HCEC 1CT (cell line): ENCODE measurements at regions not wholly inside any gene's neighbourhood (a gene's known extent, or its start where the extent isn't known, plus 50 kb on each side); places are given as distances from the start of the nearest gene placed in this dataset.
A peak's percentile ranks its signal among the peaks of the same experiment; 100 is the strongest.

Experiments used
- DNase-seq: peaks from one replicate; pipeline ENCODE4 v3.0.0-alpha.2; 2017

DNA sequence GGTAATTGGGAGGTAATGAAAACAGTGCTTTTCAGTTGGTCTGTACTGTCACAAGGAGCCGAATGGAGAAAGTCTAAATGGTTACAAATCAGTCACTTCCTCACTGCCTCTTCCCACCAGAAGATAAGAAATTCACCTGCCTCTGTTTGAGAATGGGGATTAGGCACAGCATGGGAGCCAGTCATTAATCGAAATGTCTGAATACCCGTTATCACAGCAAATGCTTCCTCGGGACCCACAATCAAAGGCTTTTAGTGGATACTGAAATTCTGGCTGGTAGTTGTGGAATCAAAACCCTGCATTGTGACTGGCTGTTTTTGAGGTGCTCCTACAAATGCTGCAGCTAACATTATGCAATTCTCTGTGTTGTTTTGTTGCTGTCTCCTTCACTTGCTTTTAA lies 461.0 kb upstream of the MEX3C start:
- no peak for DNase-seq

DNA sequence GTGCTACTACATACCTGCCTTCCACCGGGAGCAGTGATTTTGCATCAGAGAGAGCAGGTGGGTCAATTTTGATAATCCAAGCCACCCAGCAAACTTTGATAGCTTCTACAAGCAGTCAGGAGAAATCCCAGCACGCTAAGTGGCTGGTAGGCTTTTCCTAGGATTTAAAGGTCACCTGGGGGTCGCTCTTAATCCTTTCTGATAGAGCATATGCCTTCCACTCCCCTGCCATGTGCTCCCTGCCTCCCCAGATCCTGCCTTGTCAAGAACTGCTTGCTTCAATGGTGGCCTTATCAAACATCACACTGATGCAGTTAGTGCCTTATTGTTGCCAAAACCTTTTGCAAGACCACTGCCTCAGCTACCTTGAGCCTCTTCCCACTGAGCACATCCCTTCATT lies 462.3 kb upstream of the MEX3C start:
- DNase-seq, result no peak

DNA sequence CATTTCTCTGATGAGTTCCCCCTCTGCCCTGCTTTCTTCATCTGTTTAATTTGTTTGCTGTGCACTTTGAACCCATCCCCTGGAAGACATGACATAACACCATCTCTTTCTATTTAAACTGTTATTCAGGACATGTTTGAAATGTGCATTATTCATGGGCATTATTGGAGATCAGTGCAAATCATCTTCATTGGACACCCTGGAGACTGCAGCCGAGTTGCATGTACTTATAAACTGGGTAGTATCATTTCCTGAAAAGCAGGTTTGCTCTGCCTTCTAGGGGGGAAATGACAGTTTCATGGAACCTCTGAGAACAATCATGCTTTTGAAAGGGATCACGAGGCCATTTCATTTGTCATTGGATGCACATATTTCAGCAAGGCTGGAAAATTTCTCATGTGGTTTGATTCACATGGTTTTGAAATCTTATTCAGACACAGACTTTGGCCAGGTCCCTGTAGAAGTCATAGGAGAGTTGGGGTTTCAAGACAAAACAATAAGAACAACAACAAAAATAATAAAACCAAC lies 462.8 kb upstream of the MEX3C start:
- no peak for DNase-seq

DNA sequence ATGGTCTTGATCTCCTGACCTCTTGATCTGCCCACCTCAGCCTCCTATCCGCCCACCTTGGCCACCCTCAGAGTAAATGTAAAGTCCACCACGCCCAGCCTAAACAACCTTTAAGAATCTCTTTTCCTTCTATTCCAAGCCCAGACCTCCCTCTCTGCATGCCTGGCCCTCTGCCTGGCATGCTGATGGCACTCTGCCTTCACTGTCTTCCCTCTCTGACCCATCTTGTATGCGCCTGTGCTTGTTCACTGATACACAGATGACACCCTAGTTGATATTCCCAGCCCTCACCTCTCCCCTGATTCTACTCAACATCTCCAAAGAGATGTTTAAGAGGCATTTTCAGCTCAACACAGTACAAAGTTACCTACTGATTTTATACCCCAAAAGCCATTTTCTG lies 466.8 kb upstream of the MEX3C start:
- no peak for DNase-seq

DNA sequence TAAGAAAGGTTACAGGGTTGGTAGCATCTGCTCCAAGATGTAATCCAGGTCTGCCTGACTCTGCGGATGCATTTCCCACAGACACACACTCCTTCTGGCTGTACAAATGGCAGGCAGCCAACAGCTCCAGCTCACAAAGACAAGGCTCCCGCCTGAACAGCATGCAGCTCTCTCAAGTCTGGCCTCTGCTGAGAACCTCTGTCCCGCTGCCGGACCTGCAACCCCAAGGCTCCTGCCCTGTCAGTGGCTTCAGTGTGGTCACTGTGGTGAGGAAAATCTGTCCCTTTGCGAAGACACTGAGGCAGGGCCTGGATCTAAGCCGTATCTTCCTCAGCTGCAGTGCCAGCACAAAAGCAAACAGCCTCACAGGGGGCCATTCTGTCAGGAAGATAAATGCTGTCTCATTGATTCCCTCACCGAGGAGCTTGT lies 469.3 kb upstream of the MEX3C start:
- DNase-seq, result no peak

DNA sequence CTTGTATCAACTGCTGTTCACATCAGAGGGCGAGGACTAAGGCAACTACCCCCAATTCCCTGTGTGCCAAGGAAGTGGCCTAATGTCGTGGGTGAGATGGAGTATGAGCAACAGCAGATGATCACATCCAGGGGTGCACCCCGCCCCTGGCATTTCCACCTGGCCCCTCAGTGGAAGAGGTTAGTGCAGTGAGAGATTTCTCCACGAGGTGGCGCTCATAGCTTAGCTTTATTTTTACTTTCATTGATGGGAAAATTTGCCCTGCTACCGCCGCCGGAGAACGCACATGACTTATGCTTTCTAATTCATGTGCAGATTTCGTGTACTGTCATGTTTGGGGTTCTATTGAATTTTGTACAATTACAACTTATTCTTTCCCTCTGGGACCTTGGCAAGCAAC lies 470.6 kb upstream of the MEX3C start:
- DNase-seq, result peak; percentile 15

DNA sequence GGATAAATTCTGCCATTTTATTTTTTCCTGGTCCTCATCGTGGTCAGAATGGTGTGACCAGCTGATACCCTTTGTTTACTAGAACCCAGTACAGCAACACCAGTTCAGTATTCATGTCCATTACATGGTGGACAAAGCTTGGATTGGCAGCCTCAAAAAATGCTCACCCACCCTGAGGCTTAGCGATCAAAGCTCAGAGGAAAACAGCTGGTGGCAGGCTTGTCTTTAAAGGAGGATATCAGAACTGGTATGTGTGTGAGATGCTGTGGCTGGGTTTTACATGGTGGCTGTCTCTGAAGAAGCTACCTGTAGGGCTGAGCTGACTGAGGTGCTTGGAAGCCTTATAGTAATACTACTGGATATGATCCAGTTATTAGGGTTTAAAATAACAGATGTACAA lies 471.1 kb upstream of the MEX3C start:
- DNase-seq, result no peak

DNA sequence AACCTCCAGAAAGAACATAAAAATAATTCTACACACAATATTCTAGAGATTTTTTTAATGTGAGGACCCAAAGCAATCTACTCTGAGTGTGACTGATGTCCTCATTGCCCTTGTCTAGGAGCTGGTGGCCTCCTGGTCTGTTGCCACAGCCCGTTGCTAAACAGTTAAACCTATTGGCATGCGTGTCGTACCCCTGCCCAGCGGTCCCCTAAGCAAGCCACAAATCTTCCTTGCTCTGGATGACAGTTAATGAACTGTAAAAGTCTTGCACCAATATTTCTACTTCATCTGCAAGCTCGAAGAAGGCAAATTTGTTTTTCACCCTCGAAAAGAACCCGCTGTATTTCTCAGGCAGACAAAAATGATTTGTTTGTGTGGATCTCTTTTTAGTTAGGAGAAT lies 489.1 kb upstream of the MEX3C start:
- no peak for DNase-seq

DNA sequence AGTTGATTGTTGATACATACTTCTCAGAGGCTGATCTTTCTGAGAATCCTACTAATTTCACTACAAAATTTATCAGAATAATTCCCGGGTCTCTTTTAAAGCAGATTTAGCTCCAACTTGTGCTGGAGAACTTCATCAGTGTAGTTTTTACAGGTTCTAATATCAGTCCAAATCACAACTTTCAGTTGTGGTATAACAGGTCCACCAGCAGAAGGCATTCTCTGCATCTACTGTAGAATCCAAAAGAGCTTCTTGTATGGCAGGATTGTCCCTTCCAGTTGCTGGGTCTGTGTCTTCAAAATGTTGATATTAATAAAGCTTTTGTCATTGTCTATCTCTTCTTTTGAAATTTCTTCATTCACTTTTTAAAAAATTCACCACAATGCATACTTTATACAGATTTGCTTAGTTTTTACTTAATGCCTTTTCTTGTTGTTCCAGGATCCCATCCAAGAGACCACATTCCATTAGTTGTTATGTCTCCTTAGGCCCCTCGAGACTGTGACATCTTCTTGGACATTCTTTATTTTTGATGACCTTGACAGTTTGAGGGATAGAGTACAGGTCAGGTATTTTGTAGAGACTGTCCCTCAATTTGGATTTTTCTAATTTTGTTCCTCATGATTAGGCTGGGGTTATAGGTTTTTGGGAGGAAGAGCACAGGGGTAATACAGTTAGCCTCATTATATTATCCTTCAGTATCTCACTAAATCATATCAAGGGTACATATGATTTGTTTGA lies 490.5 kb upstream of the MEX3C start:
- DNase-seq, result no peak

DNA sequence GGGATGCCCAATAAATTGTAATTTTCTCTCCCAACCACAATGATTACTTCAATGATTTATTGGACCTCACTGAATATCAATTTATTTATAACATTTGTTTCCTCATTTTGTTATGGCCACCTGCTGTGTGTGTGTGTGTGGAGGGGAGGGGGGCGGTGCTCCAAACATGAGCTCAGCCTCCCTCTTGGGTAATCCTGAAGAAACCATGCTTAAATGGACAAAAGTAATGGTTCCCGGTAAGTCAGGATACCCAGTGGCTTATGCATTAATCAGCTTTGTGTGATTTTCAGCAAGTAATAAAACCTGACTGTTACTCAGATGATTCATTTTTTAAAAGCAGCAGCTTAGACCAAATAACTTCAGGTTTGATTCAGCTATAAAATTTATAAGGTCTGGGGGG lies 495.1 kb upstream of the MEX3C start:
- DNase-seq, result no peak

DNA sequence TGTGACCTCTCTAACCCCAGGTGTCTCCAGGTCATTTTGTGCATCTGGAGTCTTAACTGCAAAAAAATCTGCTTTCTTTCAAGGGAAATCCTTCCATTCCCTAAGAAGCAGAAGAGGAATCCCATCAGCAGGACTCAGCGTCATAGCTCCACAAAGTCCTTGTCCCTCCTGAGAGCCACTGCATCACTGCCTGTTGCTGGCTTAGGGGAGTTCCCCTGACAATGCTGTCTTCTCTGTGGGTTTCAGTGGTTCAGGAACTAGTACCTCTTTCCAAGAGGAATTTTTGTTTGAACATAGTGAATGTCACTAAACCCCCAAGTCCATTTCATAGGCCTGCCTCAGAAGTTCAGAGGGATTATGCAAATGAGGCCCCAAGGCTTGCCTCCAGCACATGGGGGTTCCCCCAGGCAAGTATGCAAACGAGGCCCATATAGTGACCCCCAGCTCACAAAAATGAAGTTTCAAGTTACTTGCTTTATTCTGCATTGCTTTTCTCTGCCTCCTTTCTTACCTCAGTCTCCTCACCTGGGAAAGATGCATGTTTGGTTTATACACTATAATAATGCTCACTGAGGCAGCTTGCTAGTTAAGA lies 513.9 kb upstream of the MEX3C start:
- no peak for DNase-seq

DNA sequence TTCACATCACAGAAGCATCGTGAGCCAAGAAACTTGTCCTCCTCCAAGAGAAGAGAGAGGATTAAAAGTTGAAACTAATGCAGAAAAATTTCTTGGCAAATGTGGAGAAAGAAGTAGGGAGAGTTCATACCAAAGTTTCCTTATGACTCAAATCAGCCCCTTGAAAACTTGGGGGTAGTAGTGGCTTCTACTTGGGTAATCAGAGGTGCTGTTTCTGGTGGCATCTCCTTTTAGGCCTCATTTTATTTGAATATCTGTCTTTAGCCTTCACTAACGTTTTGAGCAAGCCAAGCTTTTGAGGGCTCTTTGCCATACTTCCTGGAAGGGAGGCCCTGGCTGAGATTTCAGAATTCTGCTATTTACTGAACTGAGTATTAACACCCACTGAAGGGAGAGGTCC lies 515.3 kb upstream of the MEX3C start:
- no peak for DNase-seq

DNA sequence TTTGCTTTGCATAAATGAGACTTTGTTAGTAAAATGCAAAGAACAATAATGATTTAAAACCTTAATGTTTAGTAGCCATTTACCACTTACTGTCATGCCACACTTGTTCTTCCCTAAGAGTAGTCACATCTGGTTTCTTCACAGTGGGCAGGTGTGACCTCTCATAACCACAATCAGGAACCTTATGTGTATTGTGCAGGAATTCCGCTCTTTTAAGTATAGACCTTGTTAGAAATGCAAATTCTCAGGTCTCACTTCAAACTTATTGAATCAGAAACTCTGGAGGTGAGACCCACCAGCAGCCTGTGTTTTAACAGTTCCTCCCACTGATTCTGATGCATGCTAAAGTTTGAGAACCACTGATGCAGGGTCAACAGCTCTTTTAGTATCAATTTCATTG lies 518.8 kb upstream of the MEX3C start:
- DNase-seq, result no peak

DNA sequence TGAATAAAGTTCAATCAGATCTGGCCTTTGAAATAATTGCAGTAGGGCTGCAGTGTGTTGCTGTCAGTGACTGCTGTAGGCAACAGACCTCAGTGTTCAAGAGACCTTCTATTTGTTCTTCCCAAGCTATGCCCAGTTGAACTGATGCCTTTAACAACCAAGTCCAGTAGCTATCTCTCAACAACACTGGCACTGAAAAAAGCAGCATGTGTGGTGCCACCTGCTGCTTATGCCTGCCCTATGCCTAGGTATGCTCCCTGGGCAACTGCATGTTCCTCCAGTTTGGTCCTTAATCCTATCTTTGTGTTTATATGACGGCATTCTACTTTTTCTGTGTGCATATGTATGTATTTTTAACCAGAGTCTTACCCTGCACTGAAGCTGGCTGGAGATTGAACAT lies 523.9 kb upstream of the MEX3C start:
- no peak for DNase-seq

DNA sequence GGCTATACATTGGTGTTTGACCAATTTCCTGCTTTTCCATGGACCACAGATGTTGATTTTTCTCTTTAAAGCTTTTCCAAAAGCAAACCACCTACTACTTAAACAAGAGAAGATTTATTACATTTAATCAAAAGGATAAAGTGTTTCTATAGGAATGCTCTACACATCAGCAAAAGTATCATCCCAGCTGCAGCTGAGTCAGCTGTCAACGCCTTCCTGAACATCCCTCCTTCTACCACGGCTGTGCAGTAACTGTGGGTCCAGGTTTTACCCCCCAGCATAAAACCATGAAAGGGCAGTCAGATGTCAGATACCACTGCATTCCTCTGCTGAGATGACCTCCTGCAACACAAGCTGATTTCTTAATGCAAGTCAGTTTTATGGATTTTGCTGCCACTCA lies 524.5 kb upstream of the MEX3C start:
- DNase-seq, result no peak

DNA sequence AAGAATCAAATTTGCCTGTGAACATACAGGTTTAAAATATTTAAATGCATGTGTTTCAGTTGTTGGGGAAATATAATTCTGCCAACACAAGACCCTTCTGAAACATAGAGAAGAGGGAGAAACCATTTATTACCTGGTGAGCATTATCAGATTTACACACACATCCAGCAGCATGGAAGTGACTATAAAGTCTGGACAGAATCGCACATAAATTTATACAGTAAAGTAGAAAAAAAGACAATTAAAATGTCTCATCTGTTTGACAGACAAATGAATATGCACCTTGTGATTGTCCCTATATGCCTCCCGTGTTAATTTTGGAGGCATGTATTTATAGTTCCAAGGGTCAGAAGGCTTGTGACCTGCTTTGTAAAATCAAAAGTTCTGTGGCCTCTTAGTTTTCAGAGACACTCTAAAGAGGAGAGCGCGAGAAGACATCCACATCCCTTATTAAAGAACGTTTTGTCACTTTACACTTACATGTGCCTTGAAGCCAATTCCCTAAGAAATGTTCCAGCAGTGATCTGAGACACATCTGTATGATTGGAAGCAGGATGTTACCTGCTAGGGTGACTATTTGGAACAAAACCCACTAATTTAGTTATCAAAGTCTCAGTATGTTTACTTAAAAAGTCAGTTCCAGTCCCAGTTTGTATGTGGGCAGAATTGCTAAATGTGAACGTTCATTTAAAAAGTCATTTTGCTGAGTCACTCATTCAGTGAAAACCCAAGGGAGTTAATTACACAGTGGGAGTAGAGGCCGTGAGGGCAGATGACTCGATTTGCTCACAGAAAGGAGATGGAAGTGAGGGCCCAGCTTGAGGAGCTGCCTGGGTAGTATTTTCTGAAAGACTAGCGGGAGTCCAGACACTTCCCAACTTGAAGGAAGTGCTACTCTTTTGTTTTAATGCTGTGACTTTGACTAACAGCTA lies 527.6 kb upstream of the MEX3C start:
- no peak for DNase-seq

DNA sequence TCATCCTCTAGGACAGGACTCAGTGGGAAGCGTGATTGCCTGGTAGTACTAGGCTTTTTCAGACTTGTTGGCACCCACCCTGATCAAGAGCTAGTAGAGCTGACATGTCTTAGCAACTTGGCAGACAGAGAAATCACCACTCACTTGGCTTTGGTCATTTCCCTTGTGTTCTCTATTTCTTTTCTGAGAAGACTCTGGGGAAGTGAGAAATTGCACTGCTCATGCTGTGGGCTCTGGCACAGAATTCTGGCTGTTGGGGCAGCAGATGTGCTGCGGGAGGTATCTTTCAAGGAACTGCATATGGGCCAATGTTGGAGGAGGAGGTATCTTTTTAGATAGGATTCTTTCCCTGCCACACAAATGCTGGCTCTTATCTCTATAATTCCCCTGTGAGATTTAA lies 529.1 kb upstream of the MEX3C start:
- no peak for DNase-seq

DNA sequence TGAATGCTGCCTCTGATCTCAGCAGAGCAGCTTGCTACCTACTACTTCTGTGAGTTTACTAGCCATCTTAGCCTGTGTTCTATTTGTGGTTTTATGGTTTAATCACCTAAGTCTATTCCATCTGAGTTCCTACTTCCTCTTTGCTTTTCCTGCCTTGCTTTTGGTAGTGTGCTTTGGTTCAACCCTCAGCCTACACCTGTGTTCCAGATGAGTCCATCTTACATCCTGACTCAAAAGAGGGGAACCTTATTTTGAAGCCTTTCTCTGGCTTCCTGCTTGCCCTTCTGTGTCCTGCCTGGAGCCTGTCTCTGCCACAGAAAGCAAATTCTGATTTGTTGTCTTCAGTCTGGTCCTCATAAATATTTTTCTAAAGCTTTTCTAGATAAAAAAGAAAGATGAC lies 530.3 kb upstream of the MEX3C start:
- DNase-seq, result no peak

DNA sequence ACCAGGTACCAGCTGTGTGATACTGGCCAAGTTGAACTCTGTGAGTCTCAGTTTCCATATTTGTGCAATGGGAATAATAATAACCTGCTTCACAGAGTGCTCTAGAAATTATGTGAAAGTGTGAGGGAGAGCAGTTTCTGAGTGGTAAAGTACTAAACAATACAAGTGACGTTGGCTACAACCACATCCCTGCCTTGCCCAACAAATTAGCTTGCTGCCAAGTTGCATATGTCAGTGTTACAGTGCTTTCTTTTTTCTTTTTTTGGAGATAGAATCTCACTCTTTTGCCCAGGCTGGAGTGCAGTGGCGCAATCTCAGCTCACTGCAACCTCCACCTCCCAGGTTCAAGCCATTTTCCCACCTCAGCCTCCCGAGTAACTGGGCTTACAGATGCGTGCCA lies 533.6 kb upstream of the MEX3C start:
- DNase-seq, result no peak

DNA sequence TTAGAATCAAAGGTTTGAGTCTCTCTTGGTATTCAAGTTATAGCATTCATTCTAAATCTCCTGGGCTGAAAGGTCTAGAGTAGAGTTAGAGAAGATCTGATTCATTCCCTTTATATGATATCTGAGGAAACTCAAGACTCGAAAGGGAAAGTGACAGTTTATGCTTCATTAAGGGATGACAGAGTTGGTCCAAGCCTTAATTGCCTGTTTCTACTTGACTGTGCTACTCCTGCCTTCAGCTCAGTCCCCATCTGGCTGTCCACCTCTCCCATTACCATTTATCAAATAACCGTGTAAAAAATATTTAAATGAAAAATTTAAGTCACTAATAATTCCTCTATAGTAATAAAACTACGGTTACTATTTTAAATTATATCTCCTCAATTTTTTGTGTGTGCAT lies 537.1 kb upstream of the MEX3C start:
- DNase-seq, result no peak

DNA sequence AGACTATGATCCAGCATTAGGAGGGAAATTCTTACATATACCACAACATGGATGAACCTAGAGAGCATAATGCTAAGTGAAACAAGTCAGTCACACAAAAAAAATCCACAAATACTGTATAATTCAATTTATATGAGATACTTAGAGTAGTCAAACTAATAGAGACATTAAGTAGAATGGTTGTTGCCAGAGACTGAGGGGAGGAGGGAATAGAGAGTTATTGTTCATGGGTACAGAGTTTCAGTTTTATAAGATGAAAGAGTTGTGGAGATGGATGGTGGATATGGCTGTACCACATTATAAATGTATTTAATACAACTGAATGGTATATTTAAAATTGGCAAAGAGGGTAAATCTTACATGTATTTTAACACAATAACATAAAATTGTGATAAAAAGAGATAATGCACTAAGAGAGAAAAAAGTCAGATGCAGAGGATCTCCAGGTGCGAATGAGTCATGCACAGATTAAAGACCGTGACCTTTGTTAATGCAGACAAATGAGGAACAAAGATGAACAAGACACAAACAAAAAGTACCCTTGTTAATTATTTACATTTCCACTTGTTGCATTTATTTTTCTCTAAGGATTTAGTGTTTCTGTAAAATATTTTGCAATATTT lies 541.7 kb upstream of the MEX3C start:
- DNase-seq, result no peak

DNA sequence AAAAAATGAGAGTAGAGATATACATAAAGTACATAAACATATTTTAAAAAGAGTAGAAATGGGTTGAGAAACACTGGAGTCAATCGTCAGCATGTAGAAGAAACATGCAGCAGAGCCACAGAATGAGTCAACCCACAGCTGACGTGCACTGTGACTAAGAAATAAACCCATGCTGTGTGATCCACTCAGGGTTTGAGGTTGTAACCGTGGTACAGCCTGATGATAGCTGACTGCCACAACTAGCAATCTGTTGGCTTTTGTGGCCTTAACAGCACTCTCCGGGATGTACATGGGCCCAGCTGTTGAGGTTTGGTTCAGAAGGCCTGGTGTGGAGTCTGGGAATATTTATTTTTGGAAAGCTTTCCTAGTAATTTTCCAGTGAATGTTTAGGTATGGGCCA lies 554.4 kb upstream of the MEX3C start:
- DNase-seq, result no peak

DNA sequence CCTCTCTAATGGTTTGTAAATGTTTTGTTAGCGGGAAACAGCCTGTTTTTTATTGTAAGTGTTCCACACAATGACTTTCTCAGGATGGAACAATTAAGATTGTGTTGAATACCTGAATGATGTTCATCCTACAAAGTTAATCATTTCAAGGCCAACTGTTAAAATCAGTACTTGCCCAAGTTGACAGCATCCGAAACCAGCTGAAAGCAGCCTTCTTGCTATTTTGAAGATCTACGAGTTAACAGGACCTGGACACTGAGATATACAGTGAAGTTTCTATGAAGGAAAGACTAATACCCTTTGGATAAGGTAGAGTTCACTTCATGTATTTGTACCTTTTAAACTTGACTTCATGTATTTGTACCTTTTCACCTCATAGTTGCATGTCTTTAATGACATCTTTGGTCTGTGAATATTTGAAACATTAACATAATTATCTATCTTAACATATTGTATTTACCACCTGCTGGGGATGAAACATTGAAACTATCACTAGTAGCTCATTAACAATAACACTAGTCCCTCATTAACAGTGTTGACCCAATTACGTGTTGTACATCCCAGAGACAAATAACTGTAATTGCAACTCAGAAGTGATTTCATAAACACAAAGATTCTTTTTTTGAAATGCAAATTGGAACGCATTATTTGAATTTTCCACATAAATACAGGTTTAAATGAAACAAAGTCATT lies 556.0 kb upstream of the MEX3C start:
- no peak for DNase-seq
